NCI-H187 (cell line): ENCODE measurements at regions not wholly inside any gene's neighbourhood (a gene's known extent, or its start where the extent isn't known, plus 50 kb on each side); places are given as distances from the start of the nearest gene placed in this dataset.
"Not testable (repeated sequence)": the region's sequence is repeated elsewhere in the genome, so short reads cannot be mapped to it uniquely, and the experiment has no call there.

Experiments
- DNase-seq, 2 experiments: peaks; one replicate each; lab custom pipeline; 2025; lab: John Stamatoyannopoulos, UW

GRCh38 chr18:997499-997898 is 92.8 kb downstream of the ADCYAP1 start:
- no peak for DNase-seq

- DNase-seq, result no peak
These were observed 94.3 kb downstream of the ADCYAP1 start for GRCh38 chr18:998936-999335.

- DNase-seq, result no peak
These were observed 98.0 kb downstream of the ADCYAP1 start for GRCh38 chr18:1002653-1003178.

- no peak for DNase-seq
These were observed 98.8 kb downstream of the ADCYAP1 start for GRCh38 chr18:1003499-1003898.

- DNase-seq, result no peak
These were observed 101.6 kb downstream of the ADCYAP1 start for GRCh38 chr18:1006304-1006703.

- no peak for DNase-seq
These were observed 102.3 kb downstream of the ADCYAP1 start for GRCh38 chr18:1006965-1007364.

GRCh38 chr18:1011349-1011748 is 106.7 kb downstream of the ADCYAP1 start:
- DNase-seq, result no peak

GRCh38 chr18:1012775-1013174 is 108.1 kb downstream of the ADCYAP1 start:
- no peak for DNase-seq

- DNase-seq, result no peak
These were observed 109.3 kb downstream of the ADCYAP1 start for GRCh38 chr18:1013951-1014350.

- DNase-seq, result peak; percentile 1 to 29
These were observed 109.8 kb downstream of the ADCYAP1 start for GRCh38 chr18:1014509-1014908.

GRCh38 chr18:1014951-1015624 is 110.4 kb downstream of the ADCYAP1 start:
- DNase-seq, result no peak

- DNase-seq, result no peak
These were observed 111.1 kb downstream of the ADCYAP1 start for GRCh38 chr18:1015777-1016176.

GRCh38 chr18:1017227-1018058 is 112.8 kb downstream of the ADCYAP1 start:
- no peak for DNase-seq

GRCh38 chr18:1018181-1018681 is 113.6 kb downstream of the ADCYAP1 start:
- no peak for DNase-seq

- no peak for DNase-seq
These were observed 114.5 kb downstream of the ADCYAP1 start for GRCh38 chr18:1019191-1019590.

GRCh38 chr18:1020731-1021344 is 116.2 kb downstream of the ADCYAP1 start:
- DNase-seq, result no peak

- no peak for DNase-seq
These were observed 122.3 kb downstream of the ADCYAP1 start for GRCh38 chr18:1026930-1027329.

- not testable (repeated sequence) for DNase-seq
These were observed 128.4 kb downstream of the ADCYAP1 start for GRCh38 chr18:1033092-1033491.

GRCh38 chr18:1034971-1035370 is 130.3 kb downstream of the ADCYAP1 start:
- no peak for DNase-seq

GRCh38 chr18:1036926-1037325 is 132.3 kb downstream of the ADCYAP1 start:
- no peak for DNase-seq

GRCh38 chr18:1037776-1038175 is 133.1 kb downstream of the ADCYAP1 start:
- no peak for DNase-seq

- DNase-seq, result no peak
These were observed 134.8 kb downstream of the ADCYAP1 start for GRCh38 chr18:1039421-1039820.

- DNase-seq, result not testable (repeated sequence)
These were observed 138.4 kb downstream of the ADCYAP1 start for GRCh38 chr18:1043039-1043438.
